HEK293 (cell line): ENCODE measurements at regions not wholly inside any gene's neighbourhood (a gene's known extent, or its start where the extent isn't known, plus 50 kb on each side); places are given as distances from the start of the nearest gene placed in this dataset.

Source experiments
- CTCF ChIA-PET: fragments of 350-600 bp; formaldehyde crosslinking; extraction: SDS; loops from one replicate; lab custom pipeline; 2021; ENCODE audit warnings: antibody characterized with exemption; lab: Yijun Ruan, JAX
- POLR2A ChIA-PET: fragments of 300-600 bp; formaldehyde crosslinking; extraction: SDS; loops from one replicate; lab custom pipeline; 2020; ENCODE audit warnings: antibody characterized with exemption, inconsistent platforms; lab: Yijun Ruan, JAX
- H3K27ac ChIP-seq: fragments of 200-500 bp; sonication (Bioruptor generic); 2 replicates; pipeline ENCODE4 v1.5.1; 2014; ENCODE audit warnings: low read depth, low read length, control low read depth, inconsistent platforms; ENCODE audit errors: extremely low read depth
- H3K36me3 ChIP-seq, 2 experiments: fragments of 200-500 bp in 1 of 2; sonication (Bioruptor generic) in 1 of 2; 1 replicate in 1 of 2; 2 replicates in 1 of 2; pipeline ENCODE4 v1.5.1; 2014 to 2017; ENCODE audit warnings: inconsistent platforms in 2 of 2, low read length in 2 of 2; ENCODE audit not compliant: control insufficient read depth in 2 of 2, insufficient read depth in 1 of 2
- H3K4me1 ChIP-seq: fragments of 200-500 bp; sonication (Bioruptor generic); 2 replicates; pipeline ENCODE4 v1.5.1; 2014; ENCODE audit warnings: mild to moderate bottlenecking, low read length, inconsistent platforms; ENCODE audit not compliant: control insufficient read depth, insufficient read depth
- H3K4me3 ChIP-seq: 2 replicates; pipeline ENCODE4 v1.5.1; 2011; ENCODE audit warnings: low read depth, mild to moderate bottlenecking, control low read depth, low read length, moderate library complexity
- H3K9me3 ChIP-seq: fragments of 200-500 bp; sonication (Bioruptor generic); 2 replicates; pipeline ENCODE4 v1.5.1; 2014; ENCODE audit warnings: low read depth, low read length, inconsistent platforms; ENCODE audit not compliant: control insufficient read depth, insufficient read depth
- KLF10 ChIP-seq: fragments of 450-650 bp; IDR thresholded peaks from 2 replicates; pipeline ENCODE4 v1.5.1; 2018; ENCODE audit warnings: missing biosample characterization, mild to moderate bottlenecking, missing genetic modification characterization
- KLF9 ChIP-seq: fragments of 450-650 bp; formaldehyde crosslinking; IDR thresholded peaks from 2 replicates; pipeline ENCODE4 v1.5.1; 2016; ENCODE audit warnings: missing biosample characterization, missing genetic modification characterization, low read depth
- SALL2 ChIP-seq: fragments of 450-650 bp; formaldehyde crosslinking; IDR thresholded peaks from 2 replicates; pipeline ENCODE4 v1.5.0; 2017; ENCODE audit warnings: missing biosample characterization, mild to moderate bottlenecking, missing genetic modification characterization, borderline replicate concordance
- SETDB1 ChIP-seq: IDR thresholded peaks from one replicate; pipeline ENCODE4 v1.6.1; 2017; ENCODE audit warnings: mild to moderate bottlenecking, low read length, moderate library complexity, mixed read lengths; ENCODE audit not compliant: insufficient read length
- SP3 ChIP-seq: fragments of 450-650 bp; formaldehyde crosslinking; IDR thresholded peaks from 2 replicates; pipeline ENCODE4 v1.5.1; 2016; ENCODE audit warnings: missing biosample characterization, missing genetic modification characterization
- SP7 ChIP-seq: fragments of 450-650 bp; formaldehyde crosslinking; IDR thresholded peaks from 2 replicates; pipeline ENCODE4 v1.5.1; 2016; ENCODE audit warnings: missing biosample characterization, missing genetic modification characterization
- ZNF140 ChIP-seq: fragments of 450-650 bp; formaldehyde crosslinking; IDR thresholded peaks from 2 replicates; pipeline ENCODE4 v1.5.1; 2016; ENCODE audit warnings: missing biosample characterization, missing genetic modification characterization
- ZNF155 ChIP-seq: fragments of 450-650 bp; formaldehyde crosslinking; IDR thresholded peaks from 2 replicates; pipeline ENCODE4 v1.5.1; 2016; ENCODE audit warnings: missing biosample characterization, missing genetic modification characterization
- ZNF2 ChIP-seq: fragments of 450-650 bp; formaldehyde crosslinking; IDR thresholded peaks from 2 replicates; pipeline ENCODE4 v1.5.1; 2016; ENCODE audit warnings: missing biosample characterization, missing genetic modification characterization
- ZNF202 ChIP-seq: fragments of 450-650 bp; formaldehyde crosslinking; IDR thresholded peaks from 2 replicates; pipeline ENCODE4 v1.5.1; 2016; ENCODE audit warnings: missing biosample characterization, missing genetic modification characterization, borderline replicate concordance
- ZNF211 ChIP-seq: fragments of 450-650 bp; formaldehyde crosslinking; IDR thresholded peaks from 2 replicates; pipeline ENCODE4 v1.5.1; 2016; ENCODE audit warnings: low read depth, missing biosample characterization, missing genetic modification characterization
- ZNF221 ChIP-seq: fragments of 450-650 bp; formaldehyde crosslinking; IDR thresholded peaks from 2 replicates; pipeline ENCODE4 v1.5.1; 2017; ENCODE audit warnings: missing biosample characterization, missing genetic modification characterization, borderline replicate concordance
- ZNF391 ChIP-seq: fragments of 450-650 bp; formaldehyde crosslinking; IDR thresholded peaks from 2 replicates; pipeline ENCODE4 v1.5.1; 2016; ENCODE audit warnings: low read depth, missing biosample characterization, missing genetic modification characterization, borderline replicate concordance
- ZNF48 ChIP-seq: fragments of 450-650 bp; formaldehyde crosslinking; IDR thresholded peaks from 2 replicates; pipeline ENCODE4 v1.5.1; 2016; ENCODE audit warnings: missing biosample characterization, missing genetic modification characterization
- ZNF501 ChIP-seq: fragments of 450-650 bp; formaldehyde crosslinking; IDR thresholded peaks from 2 replicates; pipeline ENCODE4 v1.5.1; 2016; ENCODE audit warnings: missing biosample characterization, missing genetic modification characterization
- ZNF707 ChIP-seq: fragments of 450-650 bp; formaldehyde crosslinking; IDR thresholded peaks from 2 replicates; pipeline ENCODE4 v1.5.1; 2016; ENCODE audit warnings: missing biosample characterization, missing genetic modification characterization
- ZNF76 ChIP-seq: fragments of 450-650 bp; formaldehyde crosslinking; IDR thresholded peaks from 2 replicates; pipeline ENCODE4; 2016; ENCODE audit warnings: low read depth, missing biosample characterization, missing genetic modification characterization, borderline replicate concordance
- TF ChIP-seq, protein P1 (sequence below): fragments of 450-650 bp; formaldehyde crosslinking; IDR thresholded peaks from 2 replicates; pipeline ENCODE4 v1.5.1; 2016; ENCODE audit warnings: missing biosample characterization, missing genetic modification characterization
- TF ChIP-seq, protein P2 (sequence below): fragments of 450-650 bp; formaldehyde crosslinking; IDR thresholded peaks from 2 replicates; pipeline ENCODE4 v1.5.1; 2017; ENCODE audit warnings: missing biosample characterization, missing genetic modification characterization
- TF ChIP-seq, protein P3 (sequence below): fragments of 450-650 bp; formaldehyde crosslinking; IDR thresholded peaks from 2 replicates; pipeline ENCODE4 v1.5.1; 2017; ENCODE audit warnings: missing biosample characterization, missing genetic modification characterization

DNA sequence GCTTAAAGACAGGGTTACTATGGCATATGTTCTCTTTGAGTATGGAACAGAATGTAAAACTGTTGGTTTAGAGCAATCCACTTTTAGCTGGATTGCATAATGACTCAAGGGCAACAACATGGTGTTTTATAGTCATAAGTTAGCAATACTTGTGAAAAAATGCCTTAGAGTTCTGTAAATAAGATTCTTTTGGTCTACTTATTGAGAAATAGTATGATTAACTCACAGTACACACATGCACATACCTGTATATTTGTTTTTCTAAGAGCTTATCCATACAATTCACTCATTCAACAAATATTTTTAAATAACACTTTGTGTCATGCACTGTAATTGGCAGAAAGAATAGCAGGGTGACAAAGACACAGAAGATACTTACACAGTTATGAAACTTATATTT, 1415.5 kb downstream of the PCDH7 start (continued):
- TF ChIP-seq, protein P1, sequence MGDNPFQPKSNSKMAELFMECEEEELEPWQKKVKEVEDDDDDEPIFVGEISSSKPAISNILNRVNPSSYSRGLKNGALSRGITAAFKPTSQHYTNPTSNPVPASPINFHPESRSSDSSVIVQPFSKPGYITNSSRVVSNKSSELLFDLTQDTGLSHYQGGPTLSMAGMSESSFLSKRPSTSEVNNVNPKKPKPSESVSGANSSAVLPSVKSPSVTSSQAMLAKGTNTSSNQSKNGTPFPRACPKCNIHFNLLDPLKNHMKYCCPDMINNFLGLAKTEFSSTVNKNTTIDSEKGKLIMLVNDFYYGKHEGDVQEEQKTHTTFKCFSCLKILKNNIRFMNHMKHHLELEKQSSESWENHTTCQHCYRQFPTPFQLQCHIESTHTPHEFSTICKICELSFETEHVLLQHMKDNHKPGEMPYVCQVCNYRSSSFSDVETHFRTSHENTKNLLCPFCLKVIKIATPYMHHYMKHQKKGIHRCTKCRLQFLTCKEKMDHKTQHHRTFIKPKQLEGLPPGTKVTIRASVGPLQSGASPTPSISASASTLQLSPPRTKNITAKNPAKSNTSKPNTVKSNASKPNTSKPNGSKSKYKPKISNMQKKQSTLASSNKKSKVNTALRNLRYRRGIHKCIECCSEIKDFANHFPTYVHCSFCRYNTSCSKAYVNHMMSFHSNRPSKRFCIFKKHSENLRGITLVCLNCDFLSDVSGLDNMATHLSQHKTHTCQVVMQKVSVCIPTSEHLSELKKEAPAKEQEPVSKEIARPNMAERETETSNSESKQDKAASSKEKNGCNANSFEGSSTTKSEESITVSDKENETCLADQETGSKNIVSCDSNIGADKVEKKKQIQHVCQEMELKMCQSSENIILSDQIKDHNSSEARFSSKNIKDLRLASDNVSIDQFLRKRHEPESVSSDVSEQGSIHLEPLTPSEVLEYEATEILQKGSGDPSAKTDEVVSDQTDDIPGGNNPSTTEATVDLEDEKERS (tag by site-specific recombination): no peak
- no peak for TF ChIP-seq KLF10
- TF ChIP-seq ZNF202 (tag by site-specific recombination): no peak
- TF ChIP-seq ZNF221 (tag by site-specific recombination): no peak
- TF ChIP-seq ZNF211 (tag by site-specific recombination): no peak
- TF ChIP-seq SP3 (tag by site-specific recombination): no peak
- TF ChIP-seq SP7 (tag by site-specific recombination): no peak
- TF ChIP-seq, protein P2, sequence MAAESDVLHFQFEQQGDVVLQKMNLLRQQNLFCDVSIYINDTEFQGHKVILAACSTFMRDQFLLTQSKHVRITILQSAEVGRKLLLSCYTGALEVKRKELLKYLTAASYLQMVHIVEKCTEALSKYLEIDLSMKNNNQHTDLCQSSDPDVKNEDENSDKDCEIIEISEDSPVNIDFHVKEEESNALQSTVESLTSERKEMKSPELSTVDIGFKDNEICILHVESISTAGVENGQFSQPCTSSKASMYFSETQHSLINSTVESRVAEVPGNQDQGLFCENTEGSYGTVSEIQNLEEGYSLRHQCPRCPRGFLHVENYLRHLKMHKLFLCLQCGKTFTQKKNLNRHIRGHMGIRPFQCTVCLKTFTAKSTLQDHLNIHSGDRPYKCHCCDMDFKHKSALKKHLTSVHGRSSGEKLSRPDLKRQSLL (tag by site-specific recombination): no peak
- TF ChIP-seq ZNF501: no peak
- TF ChIP-seq ZNF707 (tag by site-specific recombination): no peak
- no peak for TF ChIP-seq ZNF391 (tag by site-specific recombination)
- no peak for TF ChIP-seq ZNF76 (tag by site-specific recombination)
- TF ChIP-seq, all 188 proteins: peak for 0

DNA sequence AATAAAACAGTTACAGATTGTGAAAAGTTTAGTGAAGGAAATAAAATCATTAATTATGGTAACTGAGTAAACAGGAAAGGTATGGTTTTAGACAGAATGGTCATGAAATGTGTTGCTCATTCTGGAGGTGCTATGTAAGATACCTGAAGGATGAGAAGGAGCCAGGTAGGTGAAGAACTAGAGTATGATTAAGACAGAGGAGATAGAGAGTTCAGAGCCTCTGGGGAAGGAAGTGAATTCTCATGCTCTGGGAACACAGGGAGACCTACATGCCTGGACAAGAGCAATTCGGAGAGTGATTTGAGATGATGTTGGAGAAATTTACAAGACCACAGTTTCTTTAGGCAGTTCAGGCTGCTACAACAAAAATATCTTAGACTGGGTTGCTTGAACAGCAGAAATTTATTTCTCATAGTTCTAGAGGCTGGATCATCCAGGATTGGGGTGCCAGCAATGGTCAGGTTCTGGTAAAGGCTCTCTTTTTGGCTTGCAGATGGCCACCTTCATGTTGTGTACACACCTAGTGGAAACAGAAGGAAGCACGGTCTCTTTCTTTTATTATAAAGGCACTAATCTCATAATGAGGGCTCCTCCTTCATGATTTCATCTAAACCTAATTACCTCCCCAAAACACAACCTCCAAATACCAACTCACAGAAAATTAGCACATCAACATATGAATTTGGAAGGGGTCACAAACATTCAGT, 1416.1 kb downstream of the PCDH7 start:
- POLR2A ChIA-PET: no interaction called here
- no peak for TF ChIP-seq ZNF48 (tag by site-specific recombination)
- TF ChIP-seq SALL2 (tag by site-specific recombination): no peak
- TF ChIP-seq SETDB1: no peak
- TF ChIP-seq ZNF155 (tag by site-specific recombination): no peak
- TF ChIP-seq KLF9: no peak
- no peak for TF ChIP-seq ZNF140
- no peak for TF ChIP-seq ZNF2 (tag by site-specific recombination)
- TF ChIP-seq, protein P3, sequence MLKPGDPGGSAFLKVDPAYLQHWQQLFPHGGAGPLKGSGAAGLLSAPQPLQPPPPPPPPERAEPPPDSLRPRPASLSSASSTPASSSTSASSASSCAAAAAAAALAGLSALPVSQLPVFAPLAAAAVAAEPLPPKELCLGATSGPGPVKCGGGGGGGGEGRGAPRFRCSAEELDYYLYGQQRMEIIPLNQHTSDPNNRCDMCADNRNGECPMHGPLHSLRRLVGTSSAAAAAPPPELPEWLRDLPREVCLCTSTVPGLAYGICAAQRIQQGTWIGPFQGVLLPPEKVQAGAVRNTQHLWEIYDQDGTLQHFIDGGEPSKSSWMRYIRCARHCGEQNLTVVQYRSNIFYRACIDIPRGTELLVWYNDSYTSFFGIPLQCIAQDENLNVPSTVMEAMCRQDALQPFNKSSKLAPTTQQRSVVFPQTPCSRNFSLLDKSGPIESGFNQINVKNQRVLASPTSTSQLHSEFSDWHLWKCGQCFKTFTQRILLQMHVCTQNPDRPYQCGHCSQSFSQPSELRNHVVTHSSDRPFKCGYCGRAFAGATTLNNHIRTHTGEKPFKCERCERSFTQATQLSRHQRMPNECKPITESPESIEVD (tag by site-specific recombination): no peak
- Histone ChIP-seq H3K4me1 (no peaks in the 10 kb centered on the region), H3K27ac (no peak overlapping the region), H3K4me3 (no peak overlapping the region), H3K36me3 (no peaks in the 10 kb centered on the region), H3K9me3 (no peaks in the 10 kb centered on the region)
- CTCF ChIA-PET: no interaction called here
